HG03060 (cell line): ENCODE measurements at regions not wholly inside any gene's neighbourhood (a gene's known extent, or its start where the extent isn't known, plus 50 kb on each side); places are given as distances from the start of the nearest gene placed in this dataset.
A peak's percentile ranks its signal among the peaks of the same experiment; 100 is the strongest.
"Not testable (repeated sequence)": the region's sequence is repeated elsewhere in the genome, so short reads cannot be mapped to it uniquely, and the experiment has no call there.

Source experiments
- ATAC-seq: cut with Tn5 transposase; IDR thresholded peaks from one replicate; pipeline ENCODE4 v1.9.1; 2021; ENCODE audit warnings: low read depth, moderate number of reproducible peaks; ENCODE audit not compliant: unreplicated experiment

- ATAC-seq = no peak
Observed at GRCh38 chr4:64857198-64857597, 447.9 kb upstream of the TECRL start.

- no peak for ATAC-seq
Observed at GRCh38 chr4:64846417-64846816, 437.2 kb upstream of the TECRL start.

- ATAC-seq = no peak
Observed at GRCh38 chr4:64829749-64830148, 420.5 kb upstream of the TECRL start.

GRCh38 chr4:64824591-64824990 is 415.3 kb upstream of the TECRL start:
- no peak for ATAC-seq

- no peak for ATAC-seq
Observed at GRCh38 chr4:64822405-64822804, 413.2 kb upstream of the TECRL start.

- no peak for ATAC-seq
Observed at GRCh38 chr4:64821219-64821976, 412.1 kb upstream of the TECRL start.

- ATAC-seq = no peak
Observed at GRCh38 chr4:64814616-64815015, 405.4 kb upstream of the TECRL start.

GRCh38 chr4:64807821-64808220 is 398.6 kb upstream of the TECRL start:
- no peak for ATAC-seq

GRCh38 chr4:64799751-64800150 is 390.5 kb upstream of the TECRL start:
- no peak for ATAC-seq

GRCh38 chr4:64798828-64799227 is 389.6 kb upstream of the TECRL start:
- not testable (repeated sequence) for ATAC-seq

- ATAC-seq = no peak
Observed at GRCh38 chr4:64796581-64796980, 387.3 kb upstream of the TECRL start.

- ATAC-seq = no peak
Observed at GRCh38 chr4:64784125-64784524, 374.9 kb upstream of the TECRL start.

- peak; percentile 62 for ATAC-seq
Observed at GRCh38 chr4:64781737-64782326, 372.6 kb upstream of the TECRL start.

GRCh38 chr4:64780664-64781063 is 371.4 kb upstream of the TECRL start:
- no peak for ATAC-seq

GRCh38 chr4:64777286-64777685 is 368.0 kb upstream of the TECRL start:
- ATAC-seq = no peak

- ATAC-seq = no peak
Observed at GRCh38 chr4:64776820-64777219, 367.6 kb upstream of the TECRL start.

GRCh38 chr4:64774626-64775025 is 365.4 kb upstream of the TECRL start:
- ATAC-seq = no peak

- no peak for ATAC-seq
Observed at GRCh38 chr4:64771149-64771548, 361.9 kb upstream of the TECRL start.

- no peak for ATAC-seq
Observed at GRCh38 chr4:64767547-64767946, 358.3 kb upstream of the TECRL start.

GRCh38 chr4:64766565-64766964 is 357.3 kb upstream of the TECRL start:
- ATAC-seq = no peak

- no peak for ATAC-seq
Observed at GRCh38 chr4:64756016-64756415, 346.8 kb upstream of the TECRL start.
